Keratinocyte (primary cell): ENCODE measurements at regions not wholly inside any gene's neighbourhood (a gene's known extent, or its start where the extent isn't known, plus 50 kb on each side); places are given as distances from the start of the nearest gene placed in this dataset.

Experiments
- CTCF ChIP-seq, 3 experiments: IDR thresholded peaks in 1 of 3; conservative IDR thresholded peaks in 1 of 3; optimal IDR thresholded peaks in 1 of 3; 2 replicates in 2 of 3; 3 replicates in 1 of 3; pipeline versions ENCODE3 to v1.5.1; 2011; ENCODE audit warnings: low read length in 3 of 3, mild to moderate bottlenecking in 3 of 3, moderate library complexity in 2 of 3, control low read depth in 1 of 3, inconsistent platforms in 1 of 3; ENCODE audit not compliant: insufficient read depth in 2 of 3; ENCODE audit errors: extremely low read depth in 1 of 3
- EZH2 ChIP-seq: IDR thresholded peaks from one replicate; pipeline ENCODE4 v1.6.1; 2012; ENCODE audit warnings: inconsistent platforms, mild to moderate bottlenecking, low read length, moderate library complexity

- TF ChIP-seq CTCF (optimal IDR thresholded peaks at IDR 0.05 in 1 of 3, IDR thresholded peaks at IDR 0.05 in 1 of 3, conservative IDR thresholded peaks at IDR 0.05 in 1 of 3; ENCODE audit: extremely low read depth in 1 of 3, insufficient read depth in 2 of 3, low read length in 3 of 3) (no peak), EZH2 (no peak)
Observed at GRCh38 chr6:85172161-85172560, 277.7 kb upstream of the NT5E start.
